IPS-20b (cell line): ENCODE measurements at regions not wholly inside any gene's neighbourhood (a gene's known extent, or its start where the extent isn't known, plus 50 kb on each side); places are given as distances from the start of the nearest gene placed in this dataset.

Source experiments
- H3K27ac ChIP-seq: one replicate; pipeline ENCODE4 v1.5.1; 2013; ENCODE audit warnings: low read length
- H3K27me3 ChIP-seq: 2 replicates; pipeline ENCODE4 v1.6.1; 2013; ENCODE audit warnings: mild to moderate bottlenecking, low read length, inconsistent platforms; ENCODE audit not compliant: insufficient read depth
- H3K36me3 ChIP-seq: 2 replicates; pipeline ENCODE4 v1.6.1; 2013; ENCODE audit warnings: low read depth, mild to moderate bottlenecking, inconsistent platforms, low read length, moderate library complexity; ENCODE audit not compliant: insufficient read depth
- H3K4me1 ChIP-seq: 2 replicates; pipeline ENCODE4 v1.6.1; 2013; ENCODE audit warnings: mild to moderate bottlenecking, control low read depth, inconsistent platforms, low read length, moderate library complexity; ENCODE audit not compliant: insufficient read depth
- H3K4me3 ChIP-seq: 2 replicates; pipeline ENCODE4 v1.5.1; 2013; ENCODE audit warnings: mild to moderate bottlenecking, low read length, inconsistent platforms
- H3K9ac ChIP-seq: 2 replicates; pipeline ENCODE4 v1.6.1; 2013; ENCODE audit warnings: low read depth, mild to moderate bottlenecking, inconsistent platforms, low read length, moderate library complexity
- H3K9me3 ChIP-seq: 2 replicates; pipeline ENCODE4 v1.6.1; 2013; ENCODE audit warnings: mild to moderate bottlenecking, low read depth, low read length, inconsistent platforms; ENCODE audit not compliant: insufficient read depth

DNA sequence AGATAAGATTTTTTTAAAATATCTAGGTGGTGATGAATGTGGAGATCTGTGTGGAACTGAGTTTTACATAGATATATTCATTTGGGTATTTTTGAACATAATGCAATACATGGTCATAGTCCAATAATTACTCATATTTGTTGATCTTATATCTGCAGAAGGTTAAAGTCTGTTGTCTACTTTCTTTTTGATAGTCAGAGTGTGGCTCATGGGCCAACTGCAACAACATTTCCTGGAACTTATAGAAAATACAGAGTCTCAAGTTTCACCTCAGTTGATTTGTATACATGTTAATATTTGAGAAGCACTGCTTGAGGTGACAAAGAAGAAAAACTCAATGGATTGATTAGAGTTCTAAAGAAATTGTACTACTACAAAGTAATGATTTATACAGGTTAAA, 408.4 kb downstream of the ARAP2 start:
- no peak overlapping the region for H3K27ac ChIP-seq
- H3K9ac ChIP-seq = no peak overlapping the region
- no peaks in the 10 kb centered on the region for H3K9me3 ChIP-seq

DNA sequence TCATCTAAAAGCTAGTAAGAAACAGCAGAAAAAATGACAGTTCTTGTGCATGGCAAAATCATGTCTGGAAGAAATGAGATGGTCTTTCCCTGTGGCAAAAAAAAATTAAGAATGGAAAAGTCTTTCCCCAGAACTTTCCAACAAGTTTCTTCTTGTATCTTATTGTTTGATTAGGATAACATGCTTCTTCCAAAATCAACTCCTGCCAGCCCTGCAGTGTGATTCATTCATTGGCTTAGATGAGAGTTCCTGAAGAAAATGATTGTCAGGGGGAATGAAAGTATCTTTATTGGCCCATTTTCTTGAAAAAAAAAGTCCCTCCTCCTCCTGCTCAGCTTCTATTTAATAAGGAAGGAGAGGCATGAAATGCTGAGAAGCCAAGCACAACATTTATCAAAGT, 407.7 kb downstream of the ARAP2 start:
- no peaks in the 10 kb centered on the region; the same call in 1 of the 2 replicates for H3K4me1 ChIP-seq
- no peaks in the 10 kb centered on the region for H3K9me3 ChIP-seq
- H3K9ac ChIP-seq = no peak overlapping the region
- no peak overlapping the region for H3K27ac ChIP-seq
- H3K4me3 ChIP-seq = no peak overlapping the region
- H3K36me3 ChIP-seq = no peaks in the 10 kb centered on the region
- H3K27me3 ChIP-seq = no peaks in the 10 kb centered on the region

More for the DNA sequence above, 408.4 kb downstream of the ARAP2 start:
- H3K36me3 ChIP-seq = no peaks in the 10 kb centered on the region
- H3K4me3 ChIP-seq = no peak overlapping the region
- no peaks in the 10 kb centered on the region; the same call in 1 of the 2 replicates for H3K4me1 ChIP-seq
- no peaks in the 10 kb centered on the region for H3K27me3 ChIP-seq

DNA sequence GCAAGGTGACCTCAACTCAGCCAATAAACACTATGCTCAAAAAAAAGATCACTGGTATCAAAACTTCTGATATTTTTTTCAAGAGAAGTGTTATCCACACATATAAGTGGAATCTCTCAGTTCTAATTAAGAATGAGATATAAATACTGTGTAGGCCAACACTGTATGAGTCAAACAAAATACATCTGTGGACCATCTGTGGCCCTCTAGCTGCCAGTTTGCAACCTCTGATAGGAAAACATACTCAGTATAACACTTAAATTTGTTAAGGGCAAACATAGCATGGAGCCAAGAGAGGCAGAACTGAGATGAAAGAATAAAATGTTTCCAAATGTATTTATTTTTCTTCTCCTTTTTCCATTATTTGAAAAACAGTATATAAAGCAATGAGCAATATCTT, 377.3 kb downstream of the ARAP2 start:
- Histone ChIP-seq H3K9me3 (no peaks in the 10 kb centered on the region), H3K27ac (no peak overlapping the region), H3K9ac (no peak overlapping the region), H3K4me3 (no peak overlapping the region), H3K4me1 (no peaks in the 10 kb centered on the region), H3K27me3 (no peaks in the 10 kb centered on the region), H3K36me3 (no peaks in the 10 kb centered on the region)

DNA sequence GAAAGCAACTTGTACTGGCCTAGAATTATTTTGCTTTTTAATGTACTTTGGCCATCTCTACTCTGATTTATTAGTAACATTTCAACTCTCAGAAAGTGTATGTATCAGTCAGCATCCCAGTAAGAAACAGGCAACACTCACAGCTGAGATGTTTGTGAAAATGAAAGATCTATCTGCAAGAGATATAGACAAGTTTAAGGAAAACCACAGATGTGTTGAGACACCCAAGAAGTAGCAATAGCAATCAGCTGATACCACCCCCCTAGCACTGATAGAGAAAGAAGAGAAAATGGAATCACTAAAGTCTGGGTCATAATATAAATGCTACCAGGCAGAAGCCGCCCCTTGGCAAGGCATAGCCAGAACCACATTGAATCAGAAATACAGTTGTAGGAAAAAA, 372.0 kb downstream of the ARAP2 start:
- Histone ChIP-seq H3K27me3 (no peaks in the 10 kb centered on the region), H3K27ac (no peak overlapping the region), H3K9me3 (no peaks in the 10 kb centered on the region; the same call in 1 of the 2 replicates), H3K4me3 (no peak overlapping the region), H3K4me1 (no peaks in the 10 kb centered on the region), H3K9ac (no peak overlapping the region), H3K36me3 (no peaks in the 10 kb centered on the region)

DNA sequence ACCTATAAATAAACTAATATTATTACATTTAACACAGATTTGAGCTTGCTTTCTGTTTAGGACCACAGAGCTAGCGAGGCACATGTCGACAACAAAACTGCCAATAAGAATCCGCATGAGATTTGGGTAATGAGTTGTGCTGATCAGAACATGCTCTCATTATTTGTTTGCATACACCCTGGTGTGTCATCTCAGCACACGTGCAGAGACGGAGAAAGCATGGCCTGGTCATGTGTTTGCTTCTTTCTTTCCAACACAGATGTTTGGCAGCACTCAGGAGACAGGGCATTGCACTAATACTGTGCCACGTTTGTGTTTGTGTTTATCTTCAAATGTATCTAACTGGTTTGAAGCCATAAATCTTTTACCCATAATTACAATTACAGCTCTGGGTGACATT, 364.8 kb downstream of the ARAP2 start:
- H3K9ac ChIP-seq = no peak overlapping the region
- no peaks in the 10 kb centered on the region for H3K36me3 ChIP-seq
- H3K27me3 ChIP-seq = no peaks in the 10 kb centered on the region
- H3K9me3 ChIP-seq = no peaks in the 10 kb centered on the region; the same call in 1 of the 2 replicates
- no peak overlapping the region for H3K27ac ChIP-seq
- H3K4me1 ChIP-seq = no peaks in the 10 kb centered on the region
- H3K4me3 ChIP-seq = no peak overlapping the region

DNA sequence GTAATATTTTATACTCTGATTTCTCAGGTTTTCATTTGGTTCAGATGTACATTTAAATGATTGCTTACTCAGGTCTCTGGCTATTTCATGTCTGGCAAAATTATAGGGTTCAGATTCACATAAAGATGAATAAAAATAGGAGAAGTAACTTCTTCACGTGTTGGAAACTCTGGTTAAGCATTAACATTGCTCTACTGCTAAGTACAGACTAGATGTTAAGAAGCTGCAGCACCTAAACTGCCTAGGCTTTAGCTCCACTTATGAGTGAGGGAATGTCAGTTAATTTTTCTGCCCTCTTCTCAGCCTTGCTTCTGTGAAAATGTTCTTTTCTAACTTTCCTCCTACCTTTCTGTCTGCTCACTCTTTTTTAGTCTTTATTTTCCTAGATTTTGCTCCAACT, 361.2 kb downstream of the ARAP2 start:
- no peak overlapping the region for H3K9ac ChIP-seq
- no peaks in the 10 kb centered on the region for H3K27me3 ChIP-seq
- no peak overlapping the region for H3K4me3 ChIP-seq
- no peaks in the 10 kb centered on the region for H3K9me3 ChIP-seq
- no peak overlapping the region for H3K27ac ChIP-seq
- H3K36me3 ChIP-seq = no peaks in the 10 kb centered on the region
- H3K4me1 ChIP-seq = no peaks in the 10 kb centered on the region

DNA sequence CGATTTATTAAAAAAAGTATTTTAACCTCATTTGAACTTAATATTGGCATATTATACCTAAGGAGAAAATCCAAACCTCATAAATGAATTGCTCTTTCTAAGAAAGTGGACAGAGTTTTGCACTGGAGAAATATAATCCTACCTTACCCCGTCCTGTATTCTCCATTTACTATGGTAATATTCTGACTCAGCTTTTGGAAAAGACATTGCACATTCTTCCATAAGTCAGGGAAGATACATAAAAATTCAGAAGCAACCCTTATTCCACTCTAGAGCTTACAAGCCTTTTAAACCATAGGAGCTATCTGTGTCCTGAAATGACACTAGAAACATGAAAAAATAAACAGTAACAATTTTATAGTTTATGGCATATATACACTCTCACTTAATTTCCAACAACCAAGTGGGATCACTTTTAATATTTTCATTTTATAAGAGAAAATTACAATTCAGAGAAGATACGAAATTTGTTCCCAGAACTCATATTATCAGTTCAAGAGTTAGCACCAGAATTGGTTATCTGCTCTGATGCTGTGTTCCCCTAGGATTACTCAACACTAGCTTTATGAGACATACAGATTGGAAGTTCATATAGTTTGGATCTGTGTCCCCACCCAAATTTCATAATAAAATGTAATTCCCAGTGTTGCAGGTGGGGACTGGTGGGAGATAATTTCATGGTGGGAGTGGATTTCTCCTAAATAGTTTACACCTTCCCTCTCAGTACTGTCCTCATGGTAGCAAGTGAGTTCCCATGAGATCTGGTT, 359.4 kb downstream of the ARAP2 start:
- no peaks in the 10 kb centered on the region for H3K9me3 ChIP-seq
- H3K27ac ChIP-seq = no peak overlapping the region
- no peaks in the 10 kb centered on the region for H3K4me1 ChIP-seq
- H3K4me3 ChIP-seq = no peak overlapping the region
- H3K27me3 ChIP-seq = no peaks in the 10 kb centered on the region
- H3K9ac ChIP-seq = no peak overlapping the region
- no peaks in the 10 kb centered on the region for H3K36me3 ChIP-seq

DNA sequence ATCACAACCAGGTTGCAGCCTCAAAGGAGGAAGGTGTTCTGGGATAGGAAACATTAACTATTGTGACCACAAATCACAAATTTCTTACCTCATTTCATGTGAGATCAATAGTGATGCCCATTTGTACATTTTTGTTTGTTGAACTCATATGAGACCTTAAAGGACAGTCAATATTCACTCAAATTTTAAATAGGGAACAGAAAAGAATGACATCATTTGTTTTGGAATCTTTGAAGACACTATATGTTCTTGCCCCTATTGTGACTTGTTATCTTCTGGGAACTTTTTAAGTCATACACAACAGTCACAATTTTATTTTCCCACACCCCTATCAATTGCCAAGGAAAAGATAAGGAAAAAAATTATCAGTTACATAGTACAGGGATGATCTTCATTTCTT, 346.5 kb downstream of the ARAP2 start:
- Histone ChIP-seq H3K4me1 (no peaks in the 10 kb centered on the region), H3K9me3 (no peaks in the 10 kb centered on the region), H3K27me3 (no peaks in the 10 kb centered on the region), H3K27ac (no peak overlapping the region), H3K36me3 (no peaks in the 10 kb centered on the region), H3K4me3 (no peak overlapping the region), H3K9ac (no peak overlapping the region)

DNA sequence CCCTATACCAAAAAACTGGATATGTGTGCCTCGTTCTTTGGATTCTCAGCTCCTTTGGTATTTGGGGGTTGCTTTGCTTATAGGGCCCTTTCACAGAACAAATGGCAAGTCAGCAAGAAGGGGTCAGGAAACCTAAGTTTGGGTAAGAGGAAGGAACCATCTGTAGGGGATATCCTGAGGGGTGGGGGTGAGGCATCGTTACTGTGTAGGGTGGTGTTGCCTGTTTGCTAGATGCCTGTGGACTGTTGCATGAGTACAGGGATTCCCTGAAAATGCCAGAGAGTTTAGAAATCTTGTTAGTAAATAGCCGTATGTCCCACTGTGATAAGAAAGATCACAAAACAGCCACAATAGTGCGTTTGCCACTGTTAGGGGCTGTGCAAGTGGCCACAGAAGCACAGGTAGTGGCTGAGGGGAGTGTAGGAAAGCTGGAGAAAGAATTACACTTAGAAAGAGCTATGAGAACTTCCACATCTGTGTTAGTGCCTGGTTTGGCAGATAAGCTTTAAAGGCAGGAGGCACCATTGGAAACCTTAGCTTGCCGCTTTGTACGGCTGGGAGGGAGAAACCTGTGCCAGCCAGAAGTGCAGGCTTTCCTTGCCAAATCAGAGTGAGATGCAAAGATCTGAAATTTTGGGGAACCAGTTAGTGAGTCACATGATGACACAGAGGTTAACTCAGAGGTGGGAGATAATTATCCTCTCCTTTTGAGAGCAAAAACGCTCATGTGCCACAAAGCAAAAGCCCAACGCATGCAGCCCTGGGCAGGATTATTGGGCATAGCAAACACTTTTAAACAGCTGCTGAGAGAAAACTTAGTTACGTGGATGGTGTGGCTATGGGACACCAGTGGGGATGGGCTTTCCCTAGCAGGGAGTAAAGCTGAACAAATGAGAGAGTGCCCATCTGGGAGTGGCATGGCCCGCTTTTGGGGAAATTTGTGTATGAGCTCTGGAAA, 343.7 kb downstream of the ARAP2 start:
- H3K4me1 ChIP-seq = no peaks in the 10 kb centered on the region
- H3K9ac ChIP-seq = no peak overlapping the region
- H3K4me3 ChIP-seq = no peak overlapping the region
- H3K36me3 ChIP-seq = no peaks in the 10 kb centered on the region
- no peaks in the 10 kb centered on the region for H3K9me3 ChIP-seq
- no peaks in the 10 kb centered on the region for H3K27me3 ChIP-seq
- H3K27ac ChIP-seq = no peak overlapping the region

DNA sequence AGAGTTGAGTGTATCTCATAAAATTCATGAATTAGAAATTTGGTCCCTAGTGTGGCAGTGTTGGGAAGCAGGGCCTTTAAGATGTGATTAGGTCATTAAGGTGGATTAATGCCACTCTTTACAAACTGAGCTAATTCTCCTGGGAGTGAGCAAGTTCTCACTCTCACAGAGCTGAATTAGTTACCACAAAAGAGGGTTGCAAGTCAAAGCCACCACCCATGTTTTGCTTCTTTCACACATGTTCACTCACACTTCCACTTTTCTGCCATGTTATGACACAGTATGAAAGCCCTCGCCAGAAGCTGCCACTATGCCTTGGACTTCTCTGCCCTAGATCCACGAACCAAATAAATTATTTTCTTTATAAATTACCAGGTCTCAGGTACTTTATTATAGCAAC, 332.1 kb downstream of the ARAP2 start:
- Histone ChIP-seq H3K27ac (no peak overlapping the region), H3K9ac (no peak overlapping the region), H3K4me1 (no peaks in the 10 kb centered on the region), H3K4me3 (no peak overlapping the region), H3K36me3 (no peaks in the 10 kb centered on the region), H3K9me3 (no peaks in the 10 kb centered on the region), H3K27me3 (no peaks in the 10 kb centered on the region)

DNA sequence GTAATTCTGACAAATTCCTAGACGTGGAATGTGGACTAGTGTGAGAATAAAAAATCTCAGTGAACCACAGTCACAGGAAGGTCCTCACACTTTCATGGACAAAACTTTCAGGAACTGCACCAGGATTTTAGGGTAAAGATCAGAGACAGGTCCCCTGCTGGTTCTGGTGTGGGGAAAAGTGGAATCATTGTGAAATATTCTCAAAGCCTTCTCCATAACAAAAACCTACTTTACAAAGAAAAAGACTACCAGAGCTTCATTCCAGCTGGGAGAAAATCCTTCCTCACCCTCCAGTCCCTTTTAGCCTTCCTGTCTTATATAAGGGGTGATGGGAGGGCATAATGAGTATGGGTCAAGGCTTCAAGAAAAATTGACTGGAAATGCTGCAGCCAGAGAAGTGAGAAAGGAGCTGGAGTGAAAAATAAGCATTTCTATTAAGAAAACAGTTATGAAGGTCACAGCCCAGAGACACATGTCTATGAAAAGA, 325.8 kb downstream of the ARAP2 start:
- Histone ChIP-seq H3K27me3 (no peaks in the 10 kb centered on the region), H3K9ac (no peak overlapping the region), H3K27ac (no peak overlapping the region)

More for the DNA sequence above, 325.8 kb downstream of the ARAP2 start:
- Histone ChIP-seq H3K4me1 (peaks cover 6% of the 10 kb centered on the region; the same call in 1 of the 2 replicates), H3K4me3 (no peak overlapping the region; the same call in 1 of the 2 replicates), H3K36me3 (no peaks in the 10 kb centered on the region), H3K9me3 (no peaks in the 10 kb centered on the region)
